Activated T-cell treated with anti-CD3 and anti-CD28 coated beads for 4 hours (primary cell): ENCODE measurements at regions not wholly inside any gene's neighbourhood (a gene's known extent, or its start where the extent isn't known, plus 50 kb on each side); places are given as distances from the start of the nearest gene placed in this dataset.

Source experiments
- DNase-seq: peaks from one replicate; pipeline ENCODE4 v3.0.0-alpha.2; 2020

DNA sequence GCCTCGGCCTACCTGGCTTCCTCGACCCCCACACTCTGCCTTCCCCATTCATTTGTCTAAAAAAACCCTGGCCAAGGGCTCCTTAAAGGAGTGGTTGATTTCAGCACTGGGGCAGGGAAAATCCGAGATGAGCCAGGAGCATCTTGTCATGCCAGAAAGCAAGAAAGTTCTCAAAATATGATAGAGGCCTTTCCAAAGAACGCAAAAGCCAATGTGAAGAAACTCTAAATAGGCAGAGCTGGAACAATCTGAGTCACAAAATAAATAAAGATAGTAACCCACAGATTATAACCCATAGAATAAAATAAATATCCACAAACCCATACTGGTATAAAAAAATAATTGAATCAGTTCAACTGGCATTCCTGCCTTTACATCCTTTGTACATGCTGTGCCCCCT lies 192.3 kb upstream of the SALL1 start:
- DNase-seq: no peak

DNA sequence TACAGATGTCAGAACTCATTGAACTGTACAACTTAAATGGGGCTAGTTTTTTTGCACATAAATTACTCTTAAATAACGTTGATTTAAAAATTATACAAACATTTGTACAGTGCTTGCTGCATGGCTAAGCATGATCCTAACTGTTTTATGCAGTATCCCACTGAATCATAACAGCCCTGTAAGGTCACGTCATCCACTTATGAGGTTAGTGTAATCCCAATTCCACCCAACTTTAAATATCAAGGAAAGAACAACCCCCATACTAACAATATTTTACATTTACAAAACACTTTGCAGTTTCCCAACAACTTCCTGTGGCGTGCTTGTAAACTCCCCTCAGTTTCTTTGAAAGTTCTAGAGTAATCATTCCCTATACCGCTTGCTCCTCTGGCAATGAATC lies 190.1 kb upstream of the SALL1 start:
- DNase-seq: no peak

DNA sequence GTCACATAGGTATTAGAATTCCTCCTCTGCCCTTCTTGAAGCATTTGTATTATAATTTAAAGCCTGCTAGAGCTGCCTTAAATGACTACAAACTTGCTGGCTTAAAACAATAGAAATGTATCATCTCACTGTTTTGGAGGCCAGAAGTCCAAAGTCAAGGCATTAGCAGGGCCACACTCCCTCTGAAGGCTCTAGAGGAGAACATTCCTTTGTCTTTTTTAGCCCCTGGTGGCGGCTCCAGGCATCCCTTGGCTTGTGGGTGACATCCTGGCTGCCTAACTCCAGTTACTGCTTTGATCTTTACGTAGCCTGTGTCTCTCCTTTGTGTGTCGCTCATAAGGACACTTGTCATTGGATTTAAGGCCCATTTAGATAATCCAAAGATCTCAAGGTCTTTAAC lies 186.6 kb upstream of the SALL1 start:
- DNase-seq: no peak

DNA sequence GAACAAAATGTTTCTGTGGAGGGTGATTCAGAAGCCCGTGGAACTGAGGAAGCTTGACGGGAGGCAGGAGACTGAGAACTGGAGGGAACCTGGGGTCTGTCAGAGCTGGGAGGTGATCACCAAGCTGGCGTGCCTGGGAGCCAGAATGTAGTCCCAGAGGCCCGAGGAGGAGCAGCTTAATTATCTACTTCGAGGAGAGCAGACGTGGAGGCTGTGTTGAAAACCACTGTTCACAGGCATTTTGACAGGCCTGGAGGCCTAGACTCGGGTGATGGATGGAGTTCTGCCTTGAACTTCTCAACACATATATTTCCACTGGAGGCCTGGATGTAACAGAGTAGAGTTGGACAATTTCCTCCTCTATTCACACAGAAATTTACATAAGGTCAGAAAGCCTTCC lies 177.7 kb upstream of the SALL1 start:
- DNase-seq: no peak

DNA sequence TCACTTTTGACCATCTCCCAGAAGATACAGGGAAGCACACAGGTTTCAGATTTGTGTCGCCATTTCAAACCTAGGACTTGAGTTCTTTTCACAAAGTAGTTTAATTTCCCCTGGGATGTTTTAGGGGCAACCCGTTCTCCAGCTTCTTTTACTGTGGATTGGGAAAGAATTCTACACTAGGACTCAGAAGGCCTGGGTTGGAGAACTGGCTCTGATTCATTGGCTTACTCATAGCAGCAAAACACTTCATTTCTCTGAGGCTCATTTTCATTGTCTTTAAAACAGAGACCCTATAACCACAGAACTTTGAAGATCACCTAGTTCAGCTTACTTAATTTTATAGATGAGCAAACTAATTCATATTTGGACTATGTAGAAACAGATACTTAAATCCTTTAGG lies 175.9 kb upstream of the SALL1 start:
- no peak for DNase-seq

DNA sequence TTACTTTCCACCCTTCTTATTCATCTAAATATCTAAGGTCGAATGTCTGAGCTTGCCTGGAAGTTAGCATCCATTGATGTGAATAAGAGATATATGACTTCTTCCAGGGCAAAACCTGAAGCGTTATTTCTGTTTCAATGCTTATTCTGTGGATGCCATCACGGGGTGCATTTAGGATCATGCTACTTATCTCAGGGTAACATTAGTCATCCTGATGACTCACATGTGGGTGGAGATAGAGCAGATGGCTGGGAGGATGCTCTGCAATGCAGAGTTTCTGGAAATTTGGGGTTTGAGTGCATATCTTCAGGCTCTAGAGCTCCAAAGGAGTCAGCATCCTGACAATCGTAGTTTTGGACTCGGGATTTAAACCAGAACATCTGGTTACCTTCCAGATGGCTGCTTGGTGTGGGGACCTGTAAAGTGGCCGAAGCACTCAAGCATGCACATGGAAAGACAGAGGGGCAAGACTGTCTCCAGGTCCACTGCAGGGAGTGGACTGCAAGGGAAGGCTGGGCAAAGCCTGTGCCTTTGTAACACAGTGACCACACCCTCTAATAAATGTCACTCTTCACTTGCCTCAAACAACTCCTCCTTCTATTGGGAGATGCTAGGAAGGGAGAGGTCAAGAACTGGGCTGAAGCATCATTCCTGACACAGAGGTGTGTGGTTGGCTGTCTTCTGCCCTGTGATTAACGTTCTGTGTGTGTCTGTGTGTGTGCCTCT lies 175.2 kb upstream of the SALL1 start:
- no peak for DNase-seq

DNA sequence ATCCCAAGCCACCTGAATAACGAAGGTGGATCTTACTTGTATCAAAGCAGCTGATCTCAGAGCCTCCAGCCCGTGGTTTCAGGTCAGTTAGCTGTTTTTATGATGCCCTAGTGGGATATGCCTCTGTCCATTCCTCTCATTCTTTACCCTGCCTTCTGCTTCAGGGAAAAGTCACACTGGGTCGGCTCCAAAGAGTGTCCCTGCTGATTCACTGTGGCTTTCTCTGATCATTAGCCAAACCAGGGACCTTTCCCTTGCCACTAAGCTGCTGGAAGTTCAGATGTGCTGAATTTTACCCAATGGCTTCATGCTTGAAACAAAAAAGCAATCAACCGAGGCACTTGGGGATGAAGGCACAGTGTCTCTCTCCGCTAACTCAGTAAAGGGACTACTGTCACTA lies 170.2 kb upstream of the SALL1 start:
- DNase-seq: no peak

DNA sequence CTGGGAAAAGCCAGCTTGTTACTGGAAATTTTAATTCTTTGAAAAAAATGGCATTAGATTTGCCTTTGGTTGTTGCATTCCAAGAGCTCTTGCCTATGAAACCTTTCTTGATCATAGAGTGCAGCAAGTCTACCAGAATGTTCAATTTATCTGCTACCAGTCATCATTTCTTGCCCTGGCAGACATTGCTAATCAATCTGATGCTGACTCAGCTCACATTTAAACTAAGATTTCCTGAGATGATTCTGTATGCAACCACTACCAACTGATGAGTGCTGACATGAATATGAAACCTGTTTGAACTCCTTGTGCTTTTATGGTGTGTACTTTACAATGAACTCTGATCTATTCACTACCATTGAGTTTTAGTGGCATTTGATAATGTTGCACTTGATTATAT lies 166.5 kb upstream of the SALL1 start:
- no peak for DNase-seq

DNA sequence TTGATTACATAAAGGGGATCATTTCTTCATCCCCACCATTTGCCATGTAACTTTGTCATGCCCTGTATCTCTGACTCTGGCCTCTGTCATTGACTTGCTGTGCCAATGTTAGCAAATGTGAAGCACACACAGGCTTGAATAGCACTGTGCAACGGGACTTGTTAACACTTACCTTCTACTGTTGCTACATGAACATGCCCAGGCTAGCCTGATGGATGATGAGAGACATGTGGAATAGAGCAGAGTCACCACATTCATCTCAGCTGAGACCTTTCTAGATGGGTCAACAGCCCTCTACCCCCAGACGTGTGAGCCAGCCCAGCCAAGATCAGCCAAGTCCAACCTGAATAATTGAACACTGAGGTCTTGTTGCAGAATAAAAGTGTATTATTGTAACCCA lies 162.1 kb upstream of the SALL1 start:
- DNase-seq: no peak

DNA sequence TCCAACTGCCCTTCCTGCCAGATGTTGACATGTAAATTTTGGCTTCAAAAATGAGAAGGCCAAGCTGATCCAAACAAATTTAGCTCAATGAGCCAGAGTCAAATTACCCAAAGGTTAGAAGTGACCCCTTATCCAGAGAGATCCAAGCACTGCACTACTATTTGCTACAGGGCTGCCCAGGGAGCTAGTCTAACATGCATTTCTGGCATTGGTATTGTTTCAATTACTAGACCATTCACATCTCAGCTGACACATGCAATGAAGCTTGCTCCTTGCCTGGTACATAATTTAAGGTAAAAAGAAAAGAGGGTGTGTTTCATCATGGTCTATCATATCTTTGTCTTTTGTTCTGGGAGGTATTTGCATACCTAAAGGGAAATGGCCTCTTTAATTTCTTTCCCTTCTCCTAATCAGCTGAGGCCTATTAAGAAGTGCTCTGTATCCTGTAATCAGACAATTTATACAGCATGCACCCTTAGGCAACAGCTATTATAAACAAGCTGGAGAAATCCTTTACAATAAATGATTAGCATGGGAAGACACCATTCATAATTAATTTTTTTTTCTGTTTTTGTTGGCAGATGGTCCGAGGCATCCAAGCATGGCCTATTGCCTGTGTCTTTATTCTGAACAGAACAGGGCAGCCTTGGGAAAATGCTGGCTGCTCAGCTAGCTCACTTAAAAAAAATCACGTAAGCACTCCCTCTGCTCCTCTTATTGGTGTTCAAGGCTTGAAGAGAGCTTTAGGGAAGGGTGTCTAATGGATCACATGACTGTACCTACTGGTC lies 161.5 kb upstream of the SALL1 start:
- DNase-seq: no peak

DNA sequence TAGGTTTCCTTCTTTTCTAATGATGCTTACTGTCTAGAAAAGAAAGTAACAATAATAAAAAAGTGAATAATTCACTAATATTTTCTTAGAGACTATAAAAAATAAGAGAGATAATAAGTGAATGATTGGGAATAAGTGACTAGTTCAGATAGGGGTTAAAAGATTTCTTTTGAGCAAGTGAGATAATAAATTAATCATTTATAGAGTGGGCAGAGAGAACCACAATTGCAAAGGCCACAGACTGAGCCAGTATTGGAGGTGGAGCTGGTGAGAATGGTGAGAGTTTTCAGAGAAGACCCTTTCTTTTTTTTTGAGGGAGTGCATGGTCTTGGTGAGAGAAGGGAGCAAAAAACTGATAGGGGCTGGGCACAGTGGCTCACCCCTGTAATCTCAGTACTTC lies 159.1 kb upstream of the SALL1 start:
- DNase-seq: no peak

DNA sequence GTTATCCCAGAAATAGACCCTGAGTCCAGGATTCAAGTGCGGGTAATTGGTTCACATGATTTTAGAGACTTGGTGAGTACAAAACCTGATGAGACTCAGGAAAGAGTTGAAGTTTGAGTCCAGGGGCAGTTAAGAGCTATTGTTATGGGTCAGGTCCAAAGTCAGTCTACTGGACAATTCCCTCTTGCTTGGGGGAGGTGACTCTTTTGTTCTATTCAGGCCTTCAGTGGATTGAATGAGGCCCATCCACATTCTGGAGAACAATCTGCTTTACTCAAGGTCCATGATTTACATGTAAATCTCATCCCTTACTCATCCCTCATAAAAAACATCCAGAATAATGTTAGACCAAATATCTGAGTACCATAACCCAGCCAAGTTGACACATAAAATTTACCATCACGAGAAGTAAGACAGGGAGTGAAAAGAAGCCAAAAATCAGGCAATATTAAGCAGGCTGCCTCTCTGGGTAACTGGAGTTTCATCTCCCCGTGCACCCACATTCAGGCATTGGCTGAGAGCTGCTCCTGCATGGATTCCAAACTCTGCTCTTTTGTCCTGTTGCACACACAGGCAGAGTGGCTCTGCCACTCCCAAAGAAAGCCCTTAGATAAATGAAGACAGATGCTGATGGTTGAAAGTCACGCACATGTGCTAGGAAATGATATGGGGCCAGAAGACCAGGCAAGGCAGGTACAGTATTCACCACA lies 156.0 kb upstream of the SALL1 start:
- DNase-seq: no peak

DNA sequence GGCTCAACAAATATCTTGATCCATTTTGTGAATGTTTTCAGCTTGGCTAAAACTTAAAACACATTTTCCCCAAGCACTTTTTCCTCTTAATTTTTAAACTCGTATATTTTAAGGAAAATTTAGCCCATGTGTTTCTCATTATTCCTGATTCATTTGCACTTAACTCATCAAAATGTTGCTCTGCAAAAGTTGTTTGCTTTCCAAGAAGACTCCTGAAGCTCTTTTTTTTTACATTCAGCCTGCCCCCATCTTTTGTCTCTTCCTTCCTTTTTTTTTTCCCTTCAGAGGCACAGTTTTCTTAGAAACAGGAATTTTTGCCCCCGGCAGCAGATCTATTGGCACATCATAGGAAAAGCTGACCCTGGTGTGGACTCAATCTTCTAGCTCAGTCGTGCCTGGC lies 155.0 kb upstream of the SALL1 start:
- no peak for DNase-seq

DNA sequence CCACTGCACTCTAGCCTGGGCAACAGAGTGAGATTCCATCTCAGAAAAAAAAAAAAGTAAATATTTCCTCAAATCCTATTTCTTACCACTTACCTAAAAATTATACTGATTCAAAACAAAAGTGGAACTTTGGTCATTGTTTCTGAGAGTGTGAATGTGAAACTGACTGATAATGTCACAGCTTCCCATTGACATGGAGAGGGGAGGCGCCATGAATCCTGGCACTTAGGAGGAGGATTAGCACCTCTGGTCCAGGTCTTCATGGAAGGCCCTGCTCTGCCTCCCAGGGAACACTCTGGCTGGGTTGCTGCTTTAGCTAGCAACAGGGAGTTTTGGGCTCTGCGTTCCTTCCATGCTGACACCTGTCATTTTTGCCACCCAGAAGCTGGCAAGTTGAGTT lies 154.3 kb upstream of the SALL1 start:
- DNase-seq: no peak

DNA sequence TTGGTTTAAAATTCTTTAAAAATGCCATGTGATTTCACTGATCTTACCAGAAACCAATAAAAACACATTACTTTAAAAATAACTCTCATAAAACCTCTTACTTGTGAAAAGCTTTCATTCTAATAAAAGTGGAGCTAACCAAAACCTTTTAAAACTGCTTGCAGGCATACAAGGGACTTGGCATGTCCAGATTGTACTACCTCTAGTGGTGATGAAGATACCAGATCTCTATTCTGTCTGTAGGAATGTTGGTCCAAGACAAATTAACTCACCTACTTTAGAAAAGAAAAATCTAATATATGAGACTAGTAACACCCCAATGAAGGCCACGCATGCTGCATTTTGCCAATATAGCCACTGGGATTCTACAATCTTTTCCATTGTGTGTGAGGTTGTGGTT lies 151.0 kb upstream of the SALL1 start:
- no peak for DNase-seq

DNA sequence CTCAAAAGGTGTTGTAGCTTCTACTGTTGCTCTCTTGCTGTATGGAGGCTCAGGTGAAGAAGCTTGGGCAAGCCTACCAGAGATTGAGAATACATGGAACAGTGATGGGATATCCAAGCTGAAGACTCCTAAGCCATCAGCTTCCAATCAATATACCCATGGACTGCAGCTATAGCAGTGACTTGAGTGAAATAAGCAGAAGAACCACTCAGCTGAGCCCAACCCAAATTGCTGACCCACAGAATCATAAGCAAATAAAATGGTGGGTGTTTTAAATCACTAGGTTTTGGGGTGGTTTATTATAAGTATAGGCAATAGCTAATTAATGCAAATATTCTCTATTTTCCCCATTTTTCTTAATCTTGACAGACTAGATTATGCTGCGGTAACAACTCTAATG lies 147.7 kb upstream of the SALL1 start:
- no peak for DNase-seq

DNA sequence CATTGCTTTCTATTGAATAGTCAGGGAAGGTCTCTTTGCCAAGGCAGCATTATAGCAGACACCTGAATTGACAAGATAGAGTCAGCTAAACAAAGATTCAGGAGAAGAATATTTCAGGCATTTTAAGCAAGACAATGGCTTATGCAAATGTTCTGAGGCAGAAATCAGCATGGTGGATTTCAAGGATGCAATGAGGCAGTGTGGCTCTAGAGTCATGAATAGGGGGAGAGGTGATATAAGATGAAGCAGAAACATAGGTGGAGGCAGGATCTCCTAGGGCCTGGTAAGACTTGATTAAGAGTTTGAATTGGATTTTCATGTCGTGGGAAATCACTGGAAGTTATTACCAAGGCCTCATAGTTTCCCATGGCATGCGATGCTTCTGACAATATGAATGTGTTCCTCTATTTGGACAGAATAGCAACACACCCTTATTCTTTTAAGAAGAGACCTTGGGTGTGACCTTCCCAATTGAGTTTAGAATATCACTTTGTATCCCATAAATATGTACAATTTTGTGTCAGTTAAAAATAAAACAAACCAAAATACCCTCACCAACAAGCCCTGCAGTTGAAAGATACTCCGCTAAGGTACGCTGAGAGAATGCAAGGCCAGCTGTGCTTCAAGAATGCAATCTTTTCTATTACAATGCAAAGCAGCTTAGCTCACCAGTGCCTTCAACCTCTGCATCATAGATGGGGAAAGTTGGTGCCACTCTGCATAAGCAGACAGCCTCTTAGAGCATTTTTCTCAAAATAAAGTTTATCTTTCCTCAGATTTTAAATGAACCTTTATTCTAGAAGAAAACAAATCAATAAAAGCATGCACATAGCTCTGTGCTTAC lies 139.6 kb upstream of the SALL1 start:
- DNase-seq: no peak

DNA sequence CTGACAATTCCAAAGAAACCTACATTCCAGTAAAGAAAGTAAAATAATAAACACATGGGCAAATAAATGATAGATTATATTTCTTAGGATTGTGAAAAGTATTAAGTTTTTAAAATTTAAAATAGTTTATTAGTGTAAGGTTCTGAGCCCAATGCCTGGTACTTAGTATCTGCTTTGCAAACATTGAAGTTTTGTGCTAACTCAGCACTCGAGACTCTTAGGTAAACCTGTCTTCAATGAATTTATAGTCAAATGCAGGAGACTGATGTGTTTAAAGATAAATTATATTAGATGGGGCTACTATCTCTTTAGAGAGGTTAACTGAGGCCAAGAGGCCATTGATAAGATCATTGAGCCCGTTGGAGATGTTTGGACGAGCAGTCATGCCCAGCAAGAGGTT lies 138.3 kb upstream of the SALL1 start:
- DNase-seq: no peak

DNA sequence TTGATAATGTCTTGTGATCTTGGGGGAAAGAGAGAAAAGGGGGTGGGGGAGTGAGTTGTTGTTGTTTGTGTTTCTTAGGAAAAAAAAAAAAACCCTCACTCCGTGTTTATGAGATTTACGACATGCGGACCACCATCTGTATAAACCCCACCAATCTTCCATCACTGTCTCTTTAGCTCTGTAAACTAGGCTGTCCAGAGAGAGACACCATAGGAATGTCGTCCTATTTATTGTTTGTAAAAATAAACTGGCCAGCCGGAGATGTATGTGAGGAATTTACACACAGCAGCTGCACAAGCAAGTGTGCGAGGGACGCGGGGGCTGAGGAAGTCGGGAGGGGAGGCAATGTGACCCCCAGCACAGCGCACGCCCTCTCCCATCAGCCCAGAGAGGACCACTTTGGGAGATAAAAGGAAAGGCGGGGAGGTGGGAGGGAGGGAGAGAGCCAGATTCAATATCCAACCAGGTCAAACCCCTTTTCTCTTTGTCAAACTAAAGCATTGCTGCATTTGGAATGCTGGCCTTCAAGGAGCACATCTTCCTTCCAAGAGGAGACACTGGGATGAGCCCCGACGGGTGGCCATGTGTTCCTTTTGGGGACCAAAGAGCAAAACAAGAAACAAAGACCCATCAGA lies 136.2 kb upstream of the SALL1 start:
- DNase-seq: no peak

DNA sequence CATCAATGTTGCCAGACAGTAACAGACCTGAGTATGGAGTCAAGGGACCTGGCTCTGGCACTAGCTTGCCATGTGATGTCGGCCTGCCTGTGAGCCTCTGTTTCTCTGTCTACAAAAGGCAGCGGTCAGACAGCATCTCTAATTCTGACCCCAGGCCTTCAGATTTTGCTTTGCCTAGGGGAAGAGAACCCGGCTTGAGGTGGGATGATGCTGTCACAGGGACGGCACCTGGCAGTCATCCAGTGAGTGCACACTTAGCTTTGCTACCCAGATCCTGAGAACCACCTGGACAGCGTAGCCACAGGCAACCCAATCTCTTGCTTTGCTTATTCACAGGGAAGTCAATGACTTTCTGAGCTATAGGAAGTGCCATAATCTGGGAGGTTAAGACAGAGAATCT lies 135.2 kb upstream of the SALL1 start:
- no peak for DNase-seq

DNA sequence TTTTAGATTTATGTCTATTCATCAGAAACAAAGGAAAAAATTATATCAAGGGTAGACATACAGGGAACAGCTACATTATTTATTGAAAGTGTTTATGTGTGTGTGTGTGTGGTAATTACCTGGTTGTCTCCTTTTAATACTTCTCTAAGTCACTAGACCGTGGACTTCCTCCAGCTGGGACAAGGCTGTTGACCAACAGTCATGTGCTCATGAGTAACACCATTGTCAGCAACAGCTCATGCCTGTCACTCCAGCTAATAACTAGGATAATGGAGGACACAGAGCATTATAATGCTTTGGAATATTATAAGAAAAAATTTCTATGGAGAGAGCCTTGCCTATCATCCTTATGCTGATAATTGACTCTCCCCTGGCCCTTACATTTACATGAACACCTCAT lies 125.3 kb upstream of the SALL1 start:
- DNase-seq: no peak

DNA sequence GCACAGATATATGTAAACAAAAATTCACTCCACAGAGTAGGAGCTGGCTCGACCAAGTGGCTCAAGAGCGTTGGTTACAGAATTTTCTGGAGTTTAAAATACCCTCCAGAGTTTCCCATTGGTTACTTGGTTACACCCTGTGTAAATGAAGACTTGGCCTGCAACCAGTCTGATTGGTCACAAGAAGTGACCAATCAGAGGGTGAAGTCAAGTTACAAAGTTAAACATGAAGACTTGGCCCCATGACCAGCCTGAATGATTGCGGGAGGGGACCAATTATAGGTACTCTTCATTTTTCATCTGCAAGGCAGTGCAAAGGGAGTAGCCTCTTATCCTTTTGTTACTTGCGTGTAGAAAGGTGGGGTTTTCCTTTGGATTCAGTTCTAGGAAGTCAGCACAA lies 121.3 kb upstream of the SALL1 start:
- no peak for DNase-seq
